GM23338 (cell line): ENCODE measurements at regions not wholly inside any gene's neighbourhood (a gene's known extent, or its start where the extent isn't known, plus 50 kb on each side); places are given as distances from the start of the nearest gene placed in this dataset.

ENCODE experiments used
- ATAC-seq: fragments of 200-7000 bp; cut with Tn5 transposase; 3 replicates; pipeline ENCODE4 v1.9.1; 2020
- DNase-seq: peaks from one replicate; pipeline ENCODE4 v3.0.0-alpha.2; 2015; ENCODE audit warnings: low spot score
- H2AFZ ChIP-seq: fragments of 200-600 bp; sonication (generic); 2 replicates; pipeline ENCODE4 v1.8.0; 2016; ENCODE audit warnings: antibody characterized with exemption, mild to moderate bottlenecking, moderate library complexity
- H3F3A ChIP-seq: fragments of 200-600 bp; sonication (generic); replicated peaks from 2 replicates; pipeline ENCODE4 v1.8.0; 2017; ENCODE audit warnings: antibody characterized with exemption, mixed run types, low read depth
- H3K27ac ChIP-seq: fragments of 200-600 bp; sonication (generic); 2 replicates; pipeline ENCODE4 v1.6.1; 2016; ENCODE audit warnings: low read depth
- H3K27me3 ChIP-seq: fragments of 200-600 bp; sonication (generic); 2 replicates; pipeline ENCODE4 v1.8.0; 2016; ENCODE audit warnings: mild to moderate bottlenecking, mixed run types, moderate library complexity; ENCODE audit not compliant: insufficient read depth
- H3K36me3 ChIP-seq: fragments of 200-600 bp; sonication (generic); 2 replicates; pipeline ENCODE4 v1.8.0; 2016; ENCODE audit warnings: mild to moderate bottlenecking; ENCODE audit not compliant: insufficient read depth
- H3K4me1 ChIP-seq: fragments of 200-600 bp; sonication (generic); 2 replicates; pipeline ENCODE4 v1.8.0; 2016; ENCODE audit warnings: mild to moderate bottlenecking, moderate library complexity; ENCODE audit not compliant: insufficient read depth
- H3K4me2 ChIP-seq: fragments of 200-600 bp; sonication (generic); 2 replicates; pipeline ENCODE4 v1.7.1; 2017; ENCODE audit warnings: mixed run types
- H3K4me3 ChIP-seq: fragments of 200-600 bp; sonication (generic); 2 replicates; pipeline ENCODE4 v1.6.1; 2016; ENCODE audit warnings: mixed run types
- H3K79me2 ChIP-seq: fragments of 200-600 bp; sonication (generic); replicated peaks from 2 replicates; pipeline ENCODE4 v1.8.0; 2017; ENCODE audit warnings: mild to moderate bottlenecking; ENCODE audit not compliant: insufficient read depth
- H3K9me2 ChIP-seq: fragments of 200-600 bp; sonication (generic); 2 replicates; pipeline ENCODE4 v1.8.0; 2017; ENCODE audit not compliant: insufficient read depth
- H4K20me1 ChIP-seq: fragments of 200-600 bp; sonication (generic); replicated peaks from 2 replicates; pipeline ENCODE4 v1.8.0; 2017; ENCODE audit warnings: mild to moderate bottlenecking; ENCODE audit not compliant: insufficient read depth
- H3K27ac Mint-ChIP-seq: 2 replicates; pipeline ENCODE4 v1.8.0; 2020; ENCODE audit warnings: inconsistent platforms, mild to moderate bottlenecking, moderate library complexity, mixed read lengths
- H3K27me3 Mint-ChIP-seq: 3 replicates; pipeline ENCODE4 v1.8.0; 2022; ENCODE audit warnings: low read depth, mild to moderate bottlenecking, moderate library complexity, mixed read lengths, inconsistent platforms; ENCODE audit not compliant: insufficient read depth, poor library complexity
- H3K36me3 Mint-ChIP-seq: 3 replicates; pipeline ENCODE4 v1.8.0; 2021; ENCODE audit warnings: low read depth, mild to moderate bottlenecking, inconsistent platforms, moderate library complexity, mixed read lengths
- H3K4me1 Mint-ChIP-seq: 3 replicates; pipeline ENCODE4 v1.8.0; 2020; ENCODE audit warnings: mild to moderate bottlenecking, inconsistent platforms, mixed read lengths
- H3K4me3 Mint-ChIP-seq: 3 replicates; pipeline ENCODE4 v1.8.0; 2021; ENCODE audit warnings: moderate library complexity, mild to moderate bottlenecking, inconsistent platforms, mixed read lengths
- H3K9me3 Mint-ChIP-seq: 3 replicates; pipeline ENCODE4 v1.8.0; 2020; ENCODE audit warnings: moderate library complexity, mild to moderate bottlenecking, inconsistent platforms, mixed read lengths
- CREB1 ChIP-seq: fragments of 250-450 bp; sonication (Bioruptor Pico); IDR thresholded peaks from 2 replicates; pipeline ENCODE4 v1.5.0; 2020; ENCODE audit warnings: low read depth, mild to moderate bottlenecking, moderate library complexity
- ETS1 ChIP-seq: IDR thresholded peaks from 2 replicates; pipeline ENCODE4 v1.6.1; 2016; ENCODE audit warnings: antibody characterized with exemption
- EZH2 ChIP-seq: fragments of 200-600 bp; sonication (generic); IDR thresholded peaks from one replicate; pipeline ENCODE4 v1.8.0; 2017; ENCODE audit warnings: antibody characterized with exemption, mild to moderate bottlenecking, low read depth; ENCODE audit not compliant: unreplicated experiment
- EZH2phosphoT487 ChIP-seq: fragments of 200-600 bp; sonication (generic); IDR thresholded peaks from one replicate; pipeline ENCODE4 v1.8.1; 2018; ENCODE audit warnings: antibody characterized with exemption; ENCODE audit not compliant: unreplicated experiment
- JUNB ChIP-seq: IDR thresholded peaks from one replicate; pipeline ENCODE4 v1.6.1; 2016; ENCODE audit warnings: antibody characterized with exemption; ENCODE audit not compliant: unreplicated experiment
- NANOG ChIP-seq: IDR thresholded peaks from 2 replicates; pipeline ENCODE4 v1.6.1; 2016; ENCODE audit warnings: antibody characterized with exemption, borderline replicate concordance
- POLR2AphosphoS5 ChIP-seq: IDR thresholded peaks from 2 replicates; pipeline ENCODE4 v1.6.1; 2016; ENCODE audit warnings: antibody characterized with exemption, low read depth
- REST ChIP-seq: IDR thresholded peaks from one replicate; pipeline ENCODE4 v1.6.1; 2018; ENCODE audit warnings: antibody characterized with exemption; ENCODE audit not compliant: unreplicated experiment
- STAT1 ChIP-seq: IDR thresholded peaks from one replicate; pipeline ENCODE4 v1.6.1; 2016; ENCODE audit warnings: antibody characterized with exemption; ENCODE audit not compliant: unreplicated experiment
- ZNF114 ChIP-seq: fragments of 250-450 bp; sonication (Bioruptor Pico); IDR thresholded peaks from 2 replicates; pipeline ENCODE4 v1.5.0; 2020; ENCODE audit warnings: mild to moderate bottlenecking, moderate library complexity
- ZNF331 ChIP-seq: fragments of 250-450 bp; sonication (Bioruptor Pico); IDR thresholded peaks from 2 replicates; pipeline ENCODE4 v1.5.0; 2020; ENCODE audit warnings: low read depth, mild to moderate bottlenecking, moderate library complexity
- TF ChIP-seq, protein P1 (sequence below): fragments of 250-450 bp; sonication (Bioruptor Pico); IDR thresholded peaks from 2 replicates; pipeline ENCODE4 v1.5.0; 2020; ENCODE audit warnings: mild to moderate bottlenecking, moderate library complexity
- TF ChIP-seq, protein P2 (sequence below), 2 experiments: fragments of 200-600 bp in 1 of 2; sonication (generic) in 1 of 2; conservative IDR thresholded peaks; 2 replicates each; pipeline versions ENCODE4 v1.5.1 to v1.6.1; 2016 to 2017; ENCODE audit warnings: antibody characterized with exemption in 2 of 2, low read depth in 2 of 2, mild to moderate bottlenecking in 2 of 2, moderate library complexity in 1 of 2

- Mint-ChIP-seq H3K27ac (no peak overlapping the region), H3K9me3 (no peaks in the 10 kb centered on the region), H3K27me3 (peaks cover 5% of the 10 kb centered on the region), H3K36me3 (no peaks in the 10 kb centered on the region), H3K4me1 (peaks cover 3% of the 10 kb centered on the region; the same call in 1 of the 3 replicates), H3K4me3 (no peak overlapping the region)
- no peak overlapping the region for H3K27ac ChIP-seq
- no peaks in the 10 kb centered on the region; the same call in 1 of the 2 replicates for H3K9me2 ChIP-seq
- H3F3A ChIP-seq = no peaks in the 10 kb centered on the region
- H2AFZ ChIP-seq = no peak overlapping the region
- no peaks in the 10 kb centered on the region for H3K4me1 ChIP-seq
- DNase-seq = no peak
- H3K27me3 ChIP-seq = no peaks in the 10 kb centered on the region
- H3K36me3 ChIP-seq = no peaks in the 10 kb centered on the region
- no peaks in the 10 kb centered on the region for H3K79me2 ChIP-seq
- H3K4me3 ChIP-seq = no peak overlapping the region
- H3K4me2 ChIP-seq = no peak overlapping the region
- no peaks in the 10 kb centered on the region for H4K20me1 ChIP-seq
- TF ChIP-seq, protein P1, sequence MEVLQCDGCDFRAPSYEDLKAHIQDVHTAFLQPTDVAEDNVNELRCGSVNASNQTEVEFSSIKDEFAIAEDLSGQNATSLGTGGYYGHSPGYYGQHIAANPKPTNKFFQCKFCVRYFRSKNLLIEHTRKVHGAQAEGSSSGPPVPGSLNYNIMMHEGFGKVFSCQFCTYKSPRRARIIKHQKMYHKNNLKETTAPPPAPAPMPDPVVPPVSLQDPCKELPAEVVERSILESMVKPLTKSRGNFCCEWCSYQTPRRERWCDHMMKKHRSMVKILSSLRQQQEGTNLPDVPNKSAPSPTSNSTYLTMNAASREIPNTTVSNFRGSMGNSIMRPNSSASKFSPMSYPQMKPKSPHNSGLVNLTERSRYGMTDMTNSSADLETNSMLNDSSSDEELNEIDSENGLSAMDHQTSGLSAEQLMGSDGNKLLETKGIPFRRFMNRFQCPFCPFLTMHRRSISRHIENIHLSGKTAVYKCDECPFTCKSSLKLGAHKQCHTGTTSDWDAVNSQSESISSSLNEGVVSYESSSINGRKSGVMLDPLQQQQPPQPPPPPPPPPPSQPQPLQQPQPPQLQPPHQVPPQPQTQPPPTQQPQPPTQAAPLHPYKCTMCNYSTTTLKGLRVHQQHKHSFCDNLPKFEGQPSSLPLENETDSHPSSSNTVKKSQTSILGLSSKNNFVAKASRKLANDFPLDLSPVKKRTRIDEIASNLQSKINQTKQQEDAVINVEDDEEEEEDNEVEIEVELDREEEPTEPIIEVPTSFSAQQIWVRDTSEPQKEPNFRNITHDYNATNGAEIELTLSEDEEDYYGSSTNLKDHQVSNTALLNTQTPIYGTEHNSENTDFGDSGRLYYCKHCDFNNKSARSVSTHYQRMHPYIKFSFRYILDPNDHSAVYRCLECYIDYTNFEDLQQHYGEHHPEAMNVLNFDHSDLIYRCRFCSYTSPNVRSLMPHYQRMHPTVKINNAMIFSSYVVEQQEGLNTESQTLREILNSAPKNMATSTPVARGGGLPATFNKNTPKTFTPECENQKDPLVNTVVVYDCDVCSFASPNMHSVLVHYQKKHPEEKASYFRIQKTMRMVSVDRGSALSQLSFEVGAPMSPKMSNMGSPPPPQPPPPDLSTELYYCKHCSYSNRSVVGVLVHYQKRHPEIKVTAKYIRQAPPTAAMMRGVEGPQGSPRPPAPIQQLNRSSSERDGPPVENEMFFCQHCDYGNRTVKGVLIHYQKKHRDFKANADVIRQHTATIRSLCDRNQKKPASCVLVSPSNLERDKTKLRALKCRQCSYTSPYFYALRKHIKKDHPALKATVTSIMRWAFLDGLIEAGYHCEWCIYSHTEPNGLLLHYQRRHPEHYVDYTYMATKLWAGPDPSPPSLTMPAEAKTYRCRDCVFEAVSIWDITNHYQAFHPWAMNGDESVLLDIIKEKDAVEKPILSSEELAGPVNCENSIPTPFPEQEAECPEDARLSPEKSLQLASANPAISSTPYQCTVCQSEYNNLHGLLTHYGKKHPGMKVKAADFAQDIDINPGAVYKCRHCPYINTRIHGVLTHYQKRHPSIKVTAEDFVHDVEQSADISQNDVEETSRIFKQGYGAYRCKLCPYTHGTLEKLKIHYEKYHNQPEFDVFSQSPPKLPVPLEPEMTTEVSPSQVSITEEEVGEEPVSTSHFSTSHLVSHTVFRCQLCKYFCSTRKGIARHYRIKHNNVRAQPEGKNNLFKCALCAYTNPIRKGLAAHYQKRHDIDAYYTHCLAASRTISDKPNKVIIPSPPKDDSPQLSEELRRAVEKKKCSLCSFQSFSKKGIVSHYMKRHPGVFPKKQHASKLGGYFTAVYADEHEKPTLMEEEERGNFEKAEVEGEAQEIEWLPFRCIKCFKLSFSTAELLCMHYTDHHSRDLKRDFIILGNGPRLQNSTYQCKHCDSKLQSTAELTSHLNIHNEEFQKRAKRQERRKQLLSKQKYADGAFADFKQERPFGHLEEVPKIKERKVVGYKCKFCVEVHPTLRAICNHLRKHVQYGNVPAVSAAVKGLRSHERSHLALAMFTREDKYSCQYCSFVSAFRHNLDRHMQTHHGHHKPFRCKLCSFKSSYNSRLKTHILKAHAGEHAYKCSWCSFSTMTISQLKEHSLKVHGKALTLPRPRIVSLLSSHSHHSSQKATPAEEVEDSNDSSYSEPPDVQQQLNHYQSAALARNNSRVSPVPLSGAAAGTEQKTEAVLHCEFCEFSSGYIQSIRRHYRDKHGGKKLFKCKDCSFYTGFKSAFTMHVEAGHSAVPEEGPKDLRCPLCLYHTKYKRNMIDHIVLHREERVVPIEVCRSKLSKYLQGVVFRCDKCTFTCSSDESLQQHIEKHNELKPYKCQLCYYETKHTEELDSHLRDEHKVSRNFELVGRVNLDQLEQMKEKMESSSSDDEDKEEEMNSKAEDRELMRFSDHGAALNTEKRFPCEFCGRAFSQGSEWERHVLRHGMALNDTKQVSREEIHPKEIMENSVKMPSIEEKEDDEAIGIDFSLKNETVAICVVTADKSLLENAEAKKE (CRISPR knock-in tag) = no peak
- TF ChIP-seq JUNB = no peak
- TF ChIP-seq REST = no peak
- TF ChIP-seq NANOG = no peak
- TF ChIP-seq STAT1 = no peak
- TF ChIP-seq ZNF114 = no peak
- TF ChIP-seq ETS1 = no peak
- no peak for TF ChIP-seq EZH2
- TF ChIP-seq POLR2AphosphoS5 = no peak
- no peak for TF ChIP-seq CREB1
- no peak for TF ChIP-seq EZH2phosphoT487
- no peak for TF ChIP-seq ZNF331 (CRISPR knock-in tag)
- TF ChIP-seq, protein P2, sequence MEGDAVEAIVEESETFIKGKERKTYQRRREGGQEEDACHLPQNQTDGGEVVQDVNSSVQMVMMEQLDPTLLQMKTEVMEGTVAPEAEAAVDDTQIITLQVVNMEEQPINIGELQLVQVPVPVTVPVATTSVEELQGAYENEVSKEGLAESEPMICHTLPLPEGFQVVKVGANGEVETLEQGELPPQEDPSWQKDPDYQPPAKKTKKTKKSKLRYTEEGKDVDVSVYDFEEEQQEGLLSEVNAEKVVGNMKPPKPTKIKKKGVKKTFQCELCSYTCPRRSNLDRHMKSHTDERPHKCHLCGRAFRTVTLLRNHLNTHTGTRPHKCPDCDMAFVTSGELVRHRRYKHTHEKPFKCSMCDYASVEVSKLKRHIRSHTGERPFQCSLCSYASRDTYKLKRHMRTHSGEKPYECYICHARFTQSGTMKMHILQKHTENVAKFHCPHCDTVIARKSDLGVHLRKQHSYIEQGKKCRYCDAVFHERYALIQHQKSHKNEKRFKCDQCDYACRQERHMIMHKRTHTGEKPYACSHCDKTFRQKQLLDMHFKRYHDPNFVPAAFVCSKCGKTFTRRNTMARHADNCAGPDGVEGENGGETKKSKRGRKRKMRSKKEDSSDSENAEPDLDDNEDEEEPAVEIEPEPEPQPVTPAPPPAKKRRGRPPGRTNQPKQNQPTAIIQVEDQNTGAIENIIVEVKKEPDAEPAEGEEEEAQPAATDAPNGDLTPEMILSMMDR (conservative IDR thresholded peaks at IDR 0.05; ENCODE audit: low read depth in 2 of 2) = no peak
- ATAC-seq = no peak
Measured at GRCh38 chr20:24111858-24112257, 123.3 kb upstream of the GGTLC1 start.
